GM18520 (cell line): ENCODE measurements at regions not wholly inside any gene's neighbourhood (a gene's known extent, or its start where the extent isn't known, plus 50 kb on each side); places are given as distances from the start of the nearest gene placed in this dataset.

Experiments used
- ATAC-seq: cut with Tn5 transposase; IDR thresholded peaks from one replicate; pipeline ENCODE4 v1.9.1; 2021; ENCODE audit not compliant: unreplicated experiment

GRCh38 chr5:165808335-165808734, 2302.9 kb downstream of the MAT2B start:
- no peak for ATAC-seq

GRCh38 chr5:165809914-165810313, 2304.5 kb downstream of the MAT2B start:
- ATAC-seq = no peak

GRCh38 chr5:165829504-165829903, 2324.1 kb downstream of the MAT2B start:
- ATAC-seq = no peak

GRCh38 chr5:165834891-165835290, 2329.5 kb downstream of the MAT2B start:
- no peak for ATAC-seq

GRCh38 chr5:165836046-165836445, 2330.6 kb downstream of the MAT2B start:
- ATAC-seq = no peak

- no peak for ATAC-seq
Measured at GRCh38 chr5:165837286-165837685, 2331.9 kb downstream of the MAT2B start.

- no peak for ATAC-seq
Measured at GRCh38 chr5:165844571-165844970, 2339.2 kb downstream of the MAT2B start.

- ATAC-seq = no peak
Measured at GRCh38 chr5:165858118-165858517, 2352.7 kb downstream of the MAT2B start.

GRCh38 chr5:165859251-165859650, 2353.8 kb downstream of the MAT2B start:
- no peak for ATAC-seq

GRCh38 chr5:165863239-165863638, 2357.8 kb downstream of the MAT2B start:
- no peak for ATAC-seq

- no peak for ATAC-seq
Measured at GRCh38 chr5:165871291-165871690, 2365.9 kb downstream of the MAT2B start.

- ATAC-seq = no peak
Measured at GRCh38 chr5:165874851-165875250, 2369.4 kb downstream of the MAT2B start.

- no peak for ATAC-seq
Measured at GRCh38 chr5:165876538-165876937, 2371.1 kb downstream of the MAT2B start.

GRCh38 chr5:165877475-165877874, 2372.1 kb downstream of the MAT2B start:
- no peak for ATAC-seq

GRCh38 chr5:165881259-165881658, 2375.8 kb downstream of the MAT2B start:
- no peak for ATAC-seq

GRCh38 chr5:165882099-165882498, 2376.7 kb downstream of the MAT2B start:
- no peak for ATAC-seq

GRCh38 chr5:165885623-165886350, 2380.4 kb downstream of the MAT2B start:
- ATAC-seq = no peak

GRCh38 chr5:165887147-165887546, 2381.7 kb downstream of the MAT2B start:
- ATAC-seq = no peak

GRCh38 chr5:165892383-165892782, 2387.0 kb downstream of the MAT2B start:
- ATAC-seq = no peak

GRCh38 chr5:165894916-165895315, 2389.5 kb downstream of the MAT2B start:
- no peak for ATAC-seq

- no peak for ATAC-seq
Measured at GRCh38 chr5:165903835-165904234, 2387.6 kb upstream of the WWC1 start.

GRCh38 chr5:165906871-165907270, 2384.6 kb upstream of the WWC1 start:
- no peak for ATAC-seq

GRCh38 chr5:165913059-165913458, 2378.4 kb upstream of the WWC1 start:
- ATAC-seq = no peak
